Endothelial cell of umbilical vein (primary cell): ENCODE measurements at regions not wholly inside any gene's neighbourhood (a gene's known extent, or its start where the extent isn't known, plus 50 kb on each side); places are given as distances from the start of the nearest gene placed in this dataset.

Experiments
- MYC ChIP-seq: IDR thresholded peaks from one replicate; pipeline ENCODE4 v1.6.1; 2011; ENCODE audit warnings: mild to moderate bottlenecking, low read depth, low read length
- POLR2A ChIP-seq: IDR thresholded peaks from 2 replicates; pipeline ENCODE4 v1.6.1; 2012; ENCODE audit warnings: low read depth, mild to moderate bottlenecking, control low read depth, low read length
- POLR2AphosphoS5 ChIP-seq: IDR thresholded peaks from 2 replicates; pipeline ENCODE4 v1.6.1; 2012; ENCODE audit warnings: low read depth, mild to moderate bottlenecking, control low read depth, low read length, moderate library complexity; ENCODE audit not compliant: insufficient read depth
- TF ChIP-seq, protein P1 (sequence below), 2 donors: IDR thresholded peaks; 1 replicate in 1 of 2; 2 replicates in 1 of 2; pipeline ENCODE4 v1.5.1; 2011; ENCODE audit warnings: low read length in 2 of 2, mild to moderate bottlenecking in 2 of 2, moderate library complexity in 2 of 2, control low read depth in 1 of 2, inconsistent platforms in 1 of 2, low read depth in 1 of 2; ENCODE audit not compliant: insufficient read depth in 1 of 2; ENCODE audit errors: extremely low read depth in 1 of 2

DNA sequence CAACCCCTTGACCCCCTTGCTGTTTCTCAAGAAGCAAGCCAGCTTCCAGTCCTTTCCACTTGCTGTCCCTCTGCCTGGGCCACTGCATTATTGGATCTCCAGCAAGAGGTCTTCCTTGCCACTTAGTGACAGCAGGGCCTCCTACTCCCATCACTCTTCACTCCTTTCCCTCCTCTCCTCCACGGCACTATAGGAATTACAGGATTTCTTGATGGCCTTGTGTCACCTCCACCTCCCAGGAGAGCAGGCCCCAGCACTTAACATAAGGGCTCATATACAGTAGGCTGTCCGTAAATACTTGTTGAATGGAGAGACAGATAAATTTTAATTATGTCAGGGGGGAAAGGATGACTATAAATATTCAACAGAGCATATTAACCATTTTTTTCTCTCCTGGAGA lies 129.4 kb downstream of the SP3 start:
- TF ChIP-seq, protein P1, sequence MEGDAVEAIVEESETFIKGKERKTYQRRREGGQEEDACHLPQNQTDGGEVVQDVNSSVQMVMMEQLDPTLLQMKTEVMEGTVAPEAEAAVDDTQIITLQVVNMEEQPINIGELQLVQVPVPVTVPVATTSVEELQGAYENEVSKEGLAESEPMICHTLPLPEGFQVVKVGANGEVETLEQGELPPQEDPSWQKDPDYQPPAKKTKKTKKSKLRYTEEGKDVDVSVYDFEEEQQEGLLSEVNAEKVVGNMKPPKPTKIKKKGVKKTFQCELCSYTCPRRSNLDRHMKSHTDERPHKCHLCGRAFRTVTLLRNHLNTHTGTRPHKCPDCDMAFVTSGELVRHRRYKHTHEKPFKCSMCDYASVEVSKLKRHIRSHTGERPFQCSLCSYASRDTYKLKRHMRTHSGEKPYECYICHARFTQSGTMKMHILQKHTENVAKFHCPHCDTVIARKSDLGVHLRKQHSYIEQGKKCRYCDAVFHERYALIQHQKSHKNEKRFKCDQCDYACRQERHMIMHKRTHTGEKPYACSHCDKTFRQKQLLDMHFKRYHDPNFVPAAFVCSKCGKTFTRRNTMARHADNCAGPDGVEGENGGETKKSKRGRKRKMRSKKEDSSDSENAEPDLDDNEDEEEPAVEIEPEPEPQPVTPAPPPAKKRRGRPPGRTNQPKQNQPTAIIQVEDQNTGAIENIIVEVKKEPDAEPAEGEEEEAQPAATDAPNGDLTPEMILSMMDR (IDR thresholded peaks at IDR 0.05; ENCODE audit: extremely low read depth in 1 of 2, insufficient read depth in 1 of 2, low read depth in 1 of 2, low read length in 2 of 2) = no peak
- no peak for TF ChIP-seq POLR2AphosphoS5
- TF ChIP-seq POLR2A = no peak
- TF ChIP-seq MYC = no peak
